Upper lobe of left lung (tissue), 6 donors: ENCODE measurements at regions not wholly inside any gene's neighbourhood (a gene's known extent, or its start where the extent isn't known, plus 50 kb on each side); places are given as distances from the start of the nearest gene placed in this dataset.

Experiments used
- ATAC-seq, 2 donors: fragments of 200-7000 bp; cut with Tn5 transposase; one replicate each; pipeline ENCODE4 v1.9.1; 2022; ENCODE audit warnings: mild to moderate bottlenecking in 2 of 2, moderate library complexity in 2 of 2; ENCODE audit not compliant: low FRiP score in 2 of 2
- DNase-seq, 2 donors: peaks; one replicate each; pipeline ENCODE4 v3.0.0-alpha.2; 2019 to 2020
- H3K27ac ChIP-seq, 4 donors: fragments of 200-600 bp; sonication (generic); one replicate each; pipeline ENCODE4 v1.5.1; 2016 to 2019
- H3K27me3 ChIP-seq, 4 donors: fragments of 200-600 bp; sonication (generic); one replicate each; pipeline ENCODE4 v1.5.1; 2017 to 2019
- H3K36me3 ChIP-seq, 4 donors: fragments of 200-600 bp; sonication (generic); one replicate each; pipeline ENCODE4 v1.5.1; 2016 to 2019
- H3K4me1 ChIP-seq, 4 donors: fragments of 200-600 bp; sonication (generic); one replicate each; pipeline ENCODE4 v1.5.1; 2018 to 2019
- H3K4me3 ChIP-seq, 4 donors: fragments of 200-600 bp; sonication (generic); one replicate each; pipeline ENCODE4 v1.5.1; 2017 to 2019; ENCODE audit warnings: mild to moderate bottlenecking in 2 of 4, moderate library complexity in 1 of 4
- H3K9me3 ChIP-seq, 4 donors: fragments of 200-600 bp; sonication (generic); one replicate each; pipeline ENCODE4 v1.5.1; 2018 to 2019
- EP300 ChIP-seq, 4 donors: sonication (generic); formaldehyde crosslinking; IDR thresholded peaks; one replicate each; pipeline ENCODE4 v1.5.1; 2017; ENCODE audit warnings: antibody characterized with exemption in 4 of 4, control low read depth in 2 of 4
- POLR2A ChIP-seq, 4 donors: fragments of 450-650 bp; IDR thresholded peaks; one replicate each; pipeline ENCODE4 v1.5.1; 2016 to 2017; ENCODE audit warnings: antibody characterized with exemption in 4 of 4, mild to moderate bottlenecking in 2 of 4
- POLR2AphosphoS5 ChIP-seq, 2 donors: sonication (generic); formaldehyde crosslinking; IDR thresholded peaks; one replicate each; pipeline ENCODE4 v1.5.1; 2017; ENCODE audit warnings: antibody characterized with exemption in 2 of 2
- WGBS, 2 donors: methylation state at CpG; one replicate each; pipeline ENCODE4 v1.1.5; 2017 to 2018; 5-methylcytosine and 5-hydroxymethylcytosine counted together
- TF ChIP-seq, protein P1 (sequence below), 6 experiments: fragments of 450-650 bp in 4 of 6; fragments of 200-600 bp in 2 of 6; sonication (generic) in 2 of 6; IDR thresholded peaks; one replicate each; pipeline ENCODE4 v1.5.1; 2016 to 2019; ENCODE audit warnings: antibody characterized with exemption in 6 of 6
- donor health status: DM: no; HTN: no; CAD: no; lungs with moderate emphysema.
- donor health status: DM: no; HTN: yes; CAD: no; lungs with severe emphysema.

DNA sequence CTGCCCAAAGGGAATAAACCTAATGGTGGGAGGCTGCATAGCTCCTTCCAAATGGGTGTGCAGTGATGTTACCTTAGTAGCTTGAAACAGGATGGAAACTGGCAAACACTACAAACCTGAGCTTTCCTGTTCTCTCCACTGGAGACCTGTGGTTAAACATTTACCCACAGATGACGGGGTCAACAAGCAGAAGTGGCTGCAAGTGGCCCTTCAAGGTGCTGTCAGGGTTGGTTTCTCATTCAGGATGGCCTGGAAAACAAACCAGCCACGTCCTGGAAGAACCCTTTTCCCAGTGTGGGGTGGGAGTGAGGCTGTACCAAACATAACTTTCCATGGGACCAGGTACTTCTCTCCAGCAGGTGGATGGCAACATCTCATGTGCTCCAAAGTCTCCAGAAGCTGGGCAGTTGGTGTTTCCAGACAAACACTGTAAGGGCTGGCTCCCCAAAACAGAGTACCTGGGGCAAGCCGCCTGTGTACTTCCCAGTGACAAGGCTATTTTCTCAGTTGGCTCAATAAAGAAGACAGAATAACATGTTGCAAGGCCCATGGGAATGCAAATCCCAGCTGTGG is 67.5 kb downstream of the DNAJB9 start:
- WGBS, 2 donors, result 45 to 65% methylated on average over 2 to 3 of the region's 3 CpGs
- ATAC-seq, result peak; percentile 60 to 74

DNA sequence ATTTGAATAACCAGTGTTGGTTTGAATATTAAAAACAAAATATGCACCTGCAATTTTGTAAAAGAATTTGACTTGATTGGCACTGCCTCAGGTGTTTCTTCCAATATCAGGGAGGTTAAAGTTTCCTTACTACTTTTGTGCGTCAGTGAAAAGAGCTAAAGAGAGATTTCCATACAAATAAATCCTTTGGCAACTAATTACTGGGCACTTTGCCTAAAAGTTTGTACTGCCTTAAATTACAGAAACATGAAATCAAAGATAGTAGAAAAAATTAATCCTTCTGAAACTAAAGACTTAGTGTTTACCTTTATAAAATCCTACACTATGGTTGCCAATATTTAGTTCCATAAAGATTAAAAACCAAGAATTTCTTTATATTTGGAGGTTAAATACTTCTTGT is 72.5 kb downstream of the DNAJB9 start:
- no peak overlapping the region for H3K27ac ChIP-seq
- TF ChIP-seq POLR2A (IDR thresholded peaks at IDR 0.05) (no peak), POLR2AphosphoS5 (IDR thresholded peaks at IDR 0.05) (no peak), EP300 (IDR thresholded peaks at IDR 0.05) (no peak)
- TF ChIP-seq, protein P1, sequence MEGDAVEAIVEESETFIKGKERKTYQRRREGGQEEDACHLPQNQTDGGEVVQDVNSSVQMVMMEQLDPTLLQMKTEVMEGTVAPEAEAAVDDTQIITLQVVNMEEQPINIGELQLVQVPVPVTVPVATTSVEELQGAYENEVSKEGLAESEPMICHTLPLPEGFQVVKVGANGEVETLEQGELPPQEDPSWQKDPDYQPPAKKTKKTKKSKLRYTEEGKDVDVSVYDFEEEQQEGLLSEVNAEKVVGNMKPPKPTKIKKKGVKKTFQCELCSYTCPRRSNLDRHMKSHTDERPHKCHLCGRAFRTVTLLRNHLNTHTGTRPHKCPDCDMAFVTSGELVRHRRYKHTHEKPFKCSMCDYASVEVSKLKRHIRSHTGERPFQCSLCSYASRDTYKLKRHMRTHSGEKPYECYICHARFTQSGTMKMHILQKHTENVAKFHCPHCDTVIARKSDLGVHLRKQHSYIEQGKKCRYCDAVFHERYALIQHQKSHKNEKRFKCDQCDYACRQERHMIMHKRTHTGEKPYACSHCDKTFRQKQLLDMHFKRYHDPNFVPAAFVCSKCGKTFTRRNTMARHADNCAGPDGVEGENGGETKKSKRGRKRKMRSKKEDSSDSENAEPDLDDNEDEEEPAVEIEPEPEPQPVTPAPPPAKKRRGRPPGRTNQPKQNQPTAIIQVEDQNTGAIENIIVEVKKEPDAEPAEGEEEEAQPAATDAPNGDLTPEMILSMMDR (IDR thresholded peaks at IDR 0.05), result no peak
- no peak for ATAC-seq
- peaks cover 0 to 5% (median 0%) of the 10 kb centered on the region in 4 donors for H3K4me1 ChIP-seq
- DNase-seq, result no peak
- H3K36me3 ChIP-seq, result no peaks in the 10 kb centered on the region
- no peaks in the 10 kb centered on the region for H3K27me3 ChIP-seq
- no peaks in the 10 kb centered on the region for H3K9me3 ChIP-seq
- H3K4me3 ChIP-seq, result no peak overlapping the region
- 54 to 90% methylated on average over 1 of the region's 1 CpG for WGBS, 2 donors

More for the DNA sequence above, 67.5 kb downstream of the DNAJB9 start:
- no peaks in the 10 kb centered on the region for H3K27me3 ChIP-seq
- H3K4me3 ChIP-seq, result no peak overlapping the region
- peak in 1 of 2 donors; percentile 72 for DNase-seq
- TF ChIP-seq EP300 (IDR thresholded peaks at IDR 0.05), result peak in 1 of 4 donors; percentile 41
- TF ChIP-seq POLR2AphosphoS5 (IDR thresholded peaks at IDR 0.05), result peak in 1 of 2 donors; percentile 39
- no peak for TF ChIP-seq POLR2A (IDR thresholded peaks at IDR 0.05)
- TF ChIP-seq, protein P1 (IDR thresholded peaks at IDR 0.05), result peak in 1 of 6 experiments; percentile 12
- H3K27ac ChIP-seq, result no peak overlapping the region
- no peaks in the 10 kb centered on the region for H3K9me3 ChIP-seq
- no peaks in the 10 kb centered on the region for H3K36me3 ChIP-seq
- H3K4me1 ChIP-seq, result peaks cover 0 to 5% (median 0%) of the 10 kb centered on the region in 4 donors

DNA sequence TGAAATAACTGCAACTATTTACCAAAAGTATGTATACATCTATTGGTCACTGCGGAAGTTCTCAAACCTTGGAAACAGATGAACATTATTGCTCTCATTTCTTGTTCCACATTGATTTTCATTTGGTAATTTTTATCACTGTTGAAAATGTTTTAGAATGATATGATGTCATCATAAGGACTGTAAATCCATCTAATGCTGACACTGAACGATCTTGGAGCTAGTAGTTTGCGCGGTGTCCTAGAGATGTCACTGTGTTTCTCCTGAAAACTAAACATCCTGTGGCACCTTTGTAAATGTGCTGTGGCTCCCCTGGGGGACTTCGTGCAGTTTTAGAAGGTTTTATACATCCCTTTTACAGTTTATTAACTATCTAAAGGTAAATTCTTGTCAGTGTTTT is 73.5 kb downstream of the DNAJB9 start:
- H3K36me3 ChIP-seq, result no peaks in the 10 kb centered on the region
- no peaks in the 10 kb centered on the region for H3K9me3 ChIP-seq
- DNase-seq (no peak), ATAC-seq (no peak)
- no peak for TF ChIP-seq POLR2A (IDR thresholded peaks at IDR 0.05)
- no peak for TF ChIP-seq POLR2AphosphoS5 (IDR thresholded peaks at IDR 0.05)
- TF ChIP-seq EP300 (IDR thresholded peaks at IDR 0.05), result no peak
- TF ChIP-seq, protein P1 (IDR thresholded peaks at IDR 0.05), result no peak
- no peaks in the 10 kb centered on the region for H3K27me3 ChIP-seq
- no peaks in the 10 kb centered on the region for H3K4me1 ChIP-seq
- H3K27ac ChIP-seq, result no peak overlapping the region
- WGBS, 2 donors, result 79 to 88% methylated on average over 5 of the region's 5 CpGs
- no peak overlapping the region for H3K4me3 ChIP-seq

DNA sequence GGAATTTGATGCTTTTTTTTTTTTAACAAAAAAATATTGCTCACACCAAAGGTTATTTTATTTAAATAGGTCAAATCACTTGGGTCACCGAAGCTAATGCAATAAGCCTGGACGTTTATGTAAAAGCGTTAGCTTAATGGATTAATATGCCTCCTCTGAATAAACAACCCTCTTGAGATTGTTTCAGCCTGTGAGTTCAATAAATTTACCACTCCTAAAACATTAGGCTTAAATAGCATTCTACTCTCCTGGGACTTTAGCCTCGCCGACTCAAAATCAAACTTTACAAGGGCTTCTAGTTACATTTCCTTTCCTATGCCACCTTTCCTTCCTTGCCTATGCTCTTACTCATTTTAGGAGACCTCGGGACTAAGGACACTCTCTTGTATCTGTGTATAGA is 79.3 kb downstream of the DNAJB9 start:
- Histone ChIP-seq H3K4me3 (no peak overlapping the region), H3K36me3 (no peaks in the 10 kb centered on the region), H3K9me3 (no peaks in the 10 kb centered on the region), H3K27me3 (no peaks in the 10 kb centered on the region), H3K27ac (no peak overlapping the region), H3K4me1 (no peaks in the 10 kb centered on the region)
- 77 to 80% methylated on average over 6 of the region's 6 CpGs for WGBS, 2 donors
- DNase-seq, result no peak
- no peak for ATAC-seq
- TF ChIP-seq EP300 (IDR thresholded peaks at IDR 0.05) (no peak), POLR2A (IDR thresholded peaks at IDR 0.05) (no peak), POLR2AphosphoS5 (IDR thresholded peaks at IDR 0.05) (no peak)
- TF ChIP-seq, protein P1 (IDR thresholded peaks at IDR 0.05), result no peak

DNA sequence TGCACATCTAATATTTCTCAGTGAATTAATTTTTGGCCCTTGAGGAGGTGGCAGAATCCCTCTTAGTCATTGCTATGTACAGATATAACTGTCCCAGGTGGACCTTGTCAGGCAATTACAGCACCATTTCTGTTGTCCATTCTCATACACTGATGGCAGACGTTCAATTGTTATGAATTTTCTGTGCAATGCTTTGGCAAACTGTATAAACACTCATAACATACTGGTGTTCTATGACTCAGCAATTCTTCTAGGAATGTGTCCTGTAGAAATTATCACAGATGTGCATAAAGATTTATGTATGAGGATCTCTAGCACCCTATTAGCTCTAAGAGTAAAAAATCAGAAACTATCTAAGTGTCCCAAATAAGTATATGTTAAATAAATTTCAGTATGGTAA is 80.8 kb downstream of the DNAJB9 start:
- H3K4me1 ChIP-seq, result no peaks in the 10 kb centered on the region
- H3K4me3 ChIP-seq, result no peak overlapping the region
- ATAC-seq, result no peak
- H3K27me3 ChIP-seq, result no peaks in the 10 kb centered on the region
- H3K9me3 ChIP-seq, result no peaks in the 10 kb centered on the region
- 5 to 13% methylated on average over 1 of the region's 1 CpG for WGBS, 2 donors
- TF ChIP-seq EP300 (IDR thresholded peaks at IDR 0.05) (no peak), POLR2A (IDR thresholded peaks at IDR 0.05) (no peak), POLR2AphosphoS5 (IDR thresholded peaks at IDR 0.05) (no peak)
- TF ChIP-seq, protein P1 (IDR thresholded peaks at IDR 0.05), result no peak
- no peak overlapping the region for H3K27ac ChIP-seq
- no peak for DNase-seq
- no peaks in the 10 kb centered on the region for H3K36me3 ChIP-seq
